T47D (cell line): ENCODE measurements at regions not wholly inside any gene's neighbourhood (a gene's known extent, or its start where the extent isn't known, plus 50 kb on each side); places are given as distances from the start of the nearest gene placed in this dataset.
"Not testable (repeated sequence)": the region's sequence is repeated elsewhere in the genome, so short reads cannot be mapped to it uniquely, and the experiment has no call there.

Source experiments
- DNase-seq, 2 experiments: peaks; one replicate each; pipeline versions ENCODE4 v3.0.0 to v3.0.0-alpha.2; 2011 to 2012; ENCODE audit warnings: low read depth in 1 of 2, low spot score in 1 of 2
- JUND ChIP-seq: IDR thresholded peaks from 2 replicates; pipeline ENCODE4 v1.6.1; 2012; ENCODE audit warnings: low read depth
- in situ Hi-C: cut with HindIII; loops from 2 replicates; pipeline ENCODE4 v1.10.0; 2016; ENCODE audit warnings: low sequenced_read_pairs, low pct_unique_long_range_greater_than_20kb

GRCh38 chr2:5172923-5173322, 519.3 kb upstream of the SOX11 start:
- no peak for DNase-seq

GRCh38 chr2:5173876-5174535, 518.2 kb upstream of the SOX11 start:
- in situ Hi-C loops = no loop called here
- no peak for TF ChIP-seq JUND
- no peak for DNase-seq

More at GRCh38 chr2:5172923-5173322, 519.3 kb upstream of the SOX11 start:
- in situ Hi-C loops = no loop called here
- no peak for TF ChIP-seq JUND

GRCh38 chr2:5175231-5175630, 517.0 kb upstream of the SOX11 start:
- in situ Hi-C loops = no loop called here
- no peak for TF ChIP-seq JUND
- DNase-seq = no peak

- TF ChIP-seq JUND = no peak
Measured at GRCh38 chr2:5176764-5177163, 515.4 kb upstream of the SOX11 start.

GRCh38 chr2:5183031-5183430, 509.2 kb upstream of the SOX11 start:
- DNase-seq = no peak
- TF ChIP-seq JUND = no peak
- in situ Hi-C loops = no loop called here

More at GRCh38 chr2:5176764-5177163, 515.4 kb upstream of the SOX11 start:
- in situ Hi-C loops = no loop called here
- no peak for DNase-seq

GRCh38 chr2:5187283-5187682, 504.9 kb upstream of the SOX11 start:
- no peak for DNase-seq
- in situ Hi-C loops = no loop called here
- TF ChIP-seq JUND = no peak

GRCh38 chr2:5188636-5189035, 503.5 kb upstream of the SOX11 start:
- no peak for TF ChIP-seq JUND
- in situ Hi-C loops = no loop called here
- DNase-seq = no peak

GRCh38 chr2:5190023-5190422, 502.2 kb upstream of the SOX11 start:
- no peak for TF ChIP-seq JUND
- no peak for DNase-seq
- in situ Hi-C loops = no loop called here

- TF ChIP-seq JUND = no peak
- no peak for DNase-seq
- in situ Hi-C loops = no loop called here
Measured at GRCh38 chr2:5195636-5196035, 496.5 kb upstream of the SOX11 start.

GRCh38 chr2:5203134-5203755, 488.9 kb upstream of the SOX11 start:
- no peak for TF ChIP-seq JUND
- no peak for DNase-seq
- in situ Hi-C loops = no loop called here

GRCh38 chr2:5206742-5207141, 485.4 kb upstream of the SOX11 start:
- DNase-seq, in situ Hi-C loops: not testable (repeated sequence)

- in situ Hi-C loops = no loop called here
- DNase-seq = no peak
- no peak for TF ChIP-seq JUND
Measured at GRCh38 chr2:5215989-5216607, 476.1 kb upstream of the SOX11 start.

GRCh38 chr2:5227062-5227699, 465.0 kb upstream of the SOX11 start:
- in situ Hi-C loops = no loop called here
- DNase-seq = no peak
- TF ChIP-seq JUND = no peak
